Activated CD8-positive, alpha-beta memory T cell treated with anti-CD3 and anti-CD28 coated beads for 48 hours (primary cell): ENCODE measurements at regions not wholly inside any gene's neighbourhood (a gene's known extent, or its start where the extent isn't known, plus 50 kb on each side); places are given as distances from the start of the nearest gene placed in this dataset.

Experiments used
- DNase-seq, 3 experiments: peaks; one replicate each; pipeline ENCODE4 v3.0.0-alpha.2; 2020; ENCODE audit warnings: low read depth in 2 of 3, low spot score in 2 of 3

- DNase-seq: no peak
Observed at GRCh38 chr12:58186914-58187313, 245.5 kb downstream of the ATP23 start.

DNA sequence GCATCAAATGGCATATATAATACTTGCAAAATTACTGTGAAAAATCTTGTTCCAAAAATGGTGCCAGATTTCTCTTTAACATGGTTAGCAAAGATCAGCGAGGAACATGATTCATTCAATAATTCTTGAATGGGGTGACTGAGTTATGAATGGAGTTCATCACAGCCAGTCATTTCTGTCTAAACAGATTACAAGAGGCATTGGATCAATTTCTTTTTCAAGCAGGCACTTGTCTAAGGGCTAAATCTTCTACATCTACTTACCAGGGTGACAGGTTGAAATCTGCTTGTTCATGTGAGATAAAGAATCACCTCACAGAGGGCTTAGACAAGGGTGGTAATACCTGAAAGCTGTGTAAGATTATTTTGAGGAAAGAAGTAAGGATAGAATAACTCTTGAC lies 247.7 kb downstream of the ATP23 start:
- no peak for DNase-seq

DNA sequence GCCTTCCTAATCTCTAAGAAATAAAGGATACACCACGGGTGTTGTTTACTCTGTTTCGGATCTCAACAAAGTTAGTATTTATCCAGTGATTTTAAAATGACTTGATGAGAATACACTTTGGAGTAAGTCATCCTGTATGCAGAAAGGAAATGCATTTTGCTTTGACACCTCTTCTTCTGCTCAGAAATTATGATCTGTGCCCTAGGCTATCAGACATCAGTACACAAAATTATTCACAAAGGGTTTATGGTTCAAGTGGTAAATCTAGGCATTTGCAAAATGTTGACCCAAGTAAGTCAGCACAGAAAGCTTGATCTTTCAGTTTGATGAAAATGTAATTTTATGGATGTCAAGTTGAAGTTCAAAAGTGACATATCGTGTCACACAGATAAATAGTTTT lies 248.5 kb downstream of the ATP23 start:
- no peak for DNase-seq

DNA sequence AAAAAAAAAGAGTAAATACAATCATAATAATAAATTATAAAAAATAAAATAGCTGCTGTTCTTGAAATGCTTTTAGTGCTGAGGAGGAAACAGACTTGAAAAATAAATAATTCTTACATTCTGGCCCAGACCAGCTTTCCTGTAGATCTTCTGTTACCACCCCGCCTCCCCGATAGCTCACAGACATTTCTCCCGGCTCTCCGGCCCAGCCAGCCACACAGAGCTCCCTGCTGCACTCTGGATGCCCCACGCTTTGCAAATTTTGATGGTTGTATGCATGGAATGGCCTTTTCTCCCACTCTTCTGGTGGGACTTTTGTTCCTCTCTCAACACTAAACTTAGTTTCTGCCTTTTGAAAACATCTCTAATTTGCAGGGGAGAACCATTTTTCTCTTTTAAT lies 249.3 kb downstream of the ATP23 start:
- DNase-seq: no peak

GRCh38 chr12:58196971-58197370 lies 255.6 kb downstream of the ATP23 start:
- no peak for DNase-seq

- no peak for DNase-seq
Observed at GRCh38 chr12:58202933-58203718, 261.8 kb downstream of the ATP23 start.

GRCh38 chr12:58204071-58204470 lies 262.7 kb downstream of the ATP23 start:
- no peak for DNase-seq

GRCh38 chr12:58206876-58207275 lies 265.5 kb downstream of the ATP23 start:
- no peak for DNase-seq

GRCh38 chr12:58211211-58211610 lies 269.8 kb downstream of the ATP23 start:
- no peak for DNase-seq

GRCh38 chr12:58217130-58217529 lies 275.8 kb downstream of the ATP23 start:
- no peak for DNase-seq

GRCh38 chr12:58224536-58225105 lies 283.3 kb downstream of the ATP23 start:
- DNase-seq: no peak

DNA sequence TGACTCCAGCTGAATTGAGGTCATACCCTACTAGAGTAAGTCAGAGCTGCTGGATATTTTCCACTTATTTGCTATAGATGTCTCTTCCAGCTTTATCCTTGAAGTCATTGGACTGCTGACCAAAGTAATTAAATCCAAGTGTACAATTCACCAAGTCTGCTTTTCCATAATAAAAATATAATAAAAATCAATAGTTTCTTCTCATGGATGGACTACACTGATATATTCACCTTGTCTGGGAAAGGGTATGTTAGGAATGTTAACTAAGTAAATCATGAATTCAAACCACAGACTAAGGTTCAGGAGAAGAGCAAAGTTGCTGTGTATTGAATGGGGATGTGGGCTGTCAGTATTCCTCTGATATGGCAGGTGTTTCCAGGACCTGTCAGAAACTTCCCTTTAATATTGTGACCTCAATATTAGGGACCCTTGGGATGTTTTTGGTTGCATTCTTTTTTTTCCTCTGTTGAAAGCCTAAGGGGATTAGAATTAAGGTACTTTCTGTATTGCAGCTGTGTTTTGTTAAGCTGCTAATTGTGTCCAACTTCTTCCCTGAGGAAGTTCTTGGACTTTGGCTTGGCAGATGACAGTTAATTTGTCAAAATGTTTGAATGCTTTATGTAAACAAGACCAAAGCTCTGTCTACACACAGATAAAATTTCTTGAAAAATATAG lies 284.0 kb downstream of the ATP23 start:
- no peak for DNase-seq

DNA sequence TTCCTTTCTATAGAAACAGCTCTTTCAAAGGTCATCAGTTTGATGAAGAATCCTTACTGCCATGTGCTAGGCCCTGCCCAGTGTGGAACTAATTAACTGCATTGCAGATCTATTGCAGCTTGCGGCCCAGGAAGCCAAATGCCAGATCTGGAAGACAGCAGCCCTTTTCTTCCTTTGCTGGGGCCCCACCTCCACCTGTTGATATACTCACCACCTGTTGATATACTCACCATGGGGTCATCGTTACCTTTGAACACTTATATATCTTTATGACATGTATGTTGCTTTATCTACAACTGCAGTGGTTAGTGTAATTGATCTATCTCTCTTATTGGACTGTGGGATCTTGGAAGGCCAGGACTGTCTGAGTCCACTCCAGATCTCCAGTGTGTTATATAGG lies 292.5 kb downstream of the ATP23 start:
- no peak for DNase-seq

DNA sequence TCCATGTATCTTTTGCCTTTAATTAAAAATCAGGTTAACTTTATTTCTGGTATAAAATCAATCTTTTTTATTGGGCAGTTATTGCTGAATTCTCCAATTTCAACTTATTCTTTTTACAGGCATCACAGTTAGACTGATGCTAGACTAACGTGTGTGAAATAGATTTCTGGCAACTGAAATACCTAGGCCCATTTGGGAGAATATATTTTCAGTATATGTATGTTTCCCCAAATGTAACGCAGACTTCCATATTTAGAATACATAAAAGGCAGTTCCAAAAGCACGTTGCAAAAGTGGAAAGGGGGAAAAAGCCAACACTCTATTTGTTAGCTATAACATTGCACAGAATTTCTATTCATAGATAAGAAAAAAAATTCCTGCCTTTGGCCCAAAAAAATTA lies 297.0 kb downstream of the ATP23 start:
- DNase-seq: no peak

GRCh38 chr12:58241099-58241498 lies 299.7 kb downstream of the ATP23 start:
- DNase-seq: no peak

- DNase-seq: no peak
Observed at GRCh38 chr12:58242796-58243630, 301.6 kb downstream of the ATP23 start.

DNA sequence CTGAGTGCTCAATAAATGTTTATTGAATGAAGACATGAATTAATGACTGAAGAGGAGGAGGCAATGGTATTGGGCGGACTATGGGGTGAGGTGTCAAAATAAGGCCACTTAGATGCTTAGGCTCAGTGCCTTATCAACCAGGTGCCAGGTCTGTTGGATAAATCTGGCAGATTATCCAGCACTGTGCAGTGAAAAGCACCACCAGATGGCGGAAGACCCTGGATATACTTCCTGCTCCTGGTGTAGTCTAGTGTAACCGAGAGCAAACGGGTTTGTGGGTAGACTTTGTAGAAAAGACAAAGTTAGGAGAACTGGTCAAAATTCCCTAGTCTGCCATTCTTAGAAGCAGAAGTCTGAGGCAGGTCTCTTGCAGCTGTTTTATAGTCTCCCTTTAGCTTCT lies 306.3 kb downstream of the ATP23 start:
- DNase-seq: no peak

DNA sequence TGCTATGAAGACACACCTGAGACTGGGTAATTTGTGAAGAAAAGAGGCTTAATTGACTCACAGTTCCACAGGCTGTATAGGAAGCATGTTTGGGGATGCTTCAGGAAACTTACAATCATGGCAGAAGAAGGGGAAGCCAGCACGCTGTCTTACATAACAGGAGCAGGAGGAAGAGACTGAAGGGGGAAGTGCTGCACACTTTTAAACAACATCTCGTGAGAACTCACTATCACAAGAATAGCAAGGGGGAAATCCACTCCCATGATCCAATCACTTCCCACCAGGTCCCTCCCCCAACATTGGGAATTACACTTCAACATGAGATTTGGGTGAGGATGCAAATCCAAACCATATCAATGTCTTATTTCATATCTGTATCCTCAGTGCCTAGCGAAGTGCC lies 307.2 kb downstream of the ATP23 start:
- no peak for DNase-seq

DNA sequence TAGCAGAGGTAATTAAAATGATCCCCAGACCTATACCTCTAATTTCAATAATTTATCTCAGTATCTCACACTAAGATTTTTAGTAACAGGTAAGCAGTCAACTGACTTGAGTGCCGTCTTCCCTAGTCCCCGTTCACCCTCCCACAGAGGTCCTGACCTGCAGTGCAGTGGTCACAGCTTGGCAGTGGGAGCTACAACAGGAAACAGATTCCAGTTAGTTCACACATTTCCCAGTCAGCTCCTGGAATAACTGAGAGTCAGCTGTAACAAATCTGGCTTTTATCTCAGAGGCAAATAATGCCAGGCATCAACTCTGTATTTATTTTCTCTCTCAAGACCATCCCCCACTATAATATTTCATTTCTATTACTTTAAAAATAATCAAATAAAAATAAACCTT lies 308.2 kb downstream of the ATP23 start:
- DNase-seq: no peak

DNA sequence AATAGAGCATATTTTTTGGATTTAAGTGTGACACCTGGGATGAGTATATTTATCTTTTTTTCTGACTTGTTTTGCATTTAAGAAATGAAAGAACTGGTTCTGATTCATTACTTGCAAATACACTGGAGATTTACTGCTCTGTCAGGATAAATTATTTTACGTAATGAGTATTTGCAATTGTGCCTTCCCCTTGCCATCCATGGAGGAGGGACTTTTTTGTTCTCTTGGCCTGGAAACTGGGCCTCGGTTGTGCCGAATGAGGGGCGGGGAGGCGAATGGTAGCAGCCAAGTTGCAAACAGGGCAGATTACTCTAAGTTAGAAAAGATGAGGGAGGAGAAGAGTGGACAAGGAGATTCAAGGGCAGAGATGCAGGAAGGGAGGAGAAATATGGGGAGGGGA lies 308.7 kb downstream of the ATP23 start:
- DNase-seq: no peak

GRCh38 chr12:58252914-58253313 lies 311.5 kb downstream of the ATP23 start:
- DNase-seq: no peak

GRCh38 chr12:58253663-58254062 lies 312.3 kb downstream of the ATP23 start:
- DNase-seq: no peak
